Testis (tissue), 2 donors: ENCODE measurements at regions not wholly inside any gene's neighbourhood (a gene's known extent, or its start where the extent isn't known, plus 50 kb on each side); places are given as distances from the start of the nearest gene placed in this dataset.

Experiments used
- POLR2A ChIP-seq: fragments of 450-650 bp; IDR thresholded peaks from one replicate; pipeline ENCODE4 v1.6.1; 2017; ENCODE audit warnings: antibody characterized with exemption, mild to moderate bottlenecking, moderate library complexity
- TF ChIP-seq, protein P1 (sequence below), 3 experiments: fragments of 450-650 bp in 2 of 3; fragments of 200-600 bp in 1 of 3; sonication (generic) in 1 of 3; IDR thresholded peaks; one replicate each; pipeline ENCODE4 v1.5.1; 2016 to 2019; ENCODE audit warnings: antibody characterized with exemption in 3 of 3, mild to moderate bottlenecking in 2 of 3, moderate library complexity in 1 of 3

GRCh38 chr17:12423337-12423736 is 242.4 kb upstream of the MYOCD start:
- TF ChIP-seq, protein P1, sequence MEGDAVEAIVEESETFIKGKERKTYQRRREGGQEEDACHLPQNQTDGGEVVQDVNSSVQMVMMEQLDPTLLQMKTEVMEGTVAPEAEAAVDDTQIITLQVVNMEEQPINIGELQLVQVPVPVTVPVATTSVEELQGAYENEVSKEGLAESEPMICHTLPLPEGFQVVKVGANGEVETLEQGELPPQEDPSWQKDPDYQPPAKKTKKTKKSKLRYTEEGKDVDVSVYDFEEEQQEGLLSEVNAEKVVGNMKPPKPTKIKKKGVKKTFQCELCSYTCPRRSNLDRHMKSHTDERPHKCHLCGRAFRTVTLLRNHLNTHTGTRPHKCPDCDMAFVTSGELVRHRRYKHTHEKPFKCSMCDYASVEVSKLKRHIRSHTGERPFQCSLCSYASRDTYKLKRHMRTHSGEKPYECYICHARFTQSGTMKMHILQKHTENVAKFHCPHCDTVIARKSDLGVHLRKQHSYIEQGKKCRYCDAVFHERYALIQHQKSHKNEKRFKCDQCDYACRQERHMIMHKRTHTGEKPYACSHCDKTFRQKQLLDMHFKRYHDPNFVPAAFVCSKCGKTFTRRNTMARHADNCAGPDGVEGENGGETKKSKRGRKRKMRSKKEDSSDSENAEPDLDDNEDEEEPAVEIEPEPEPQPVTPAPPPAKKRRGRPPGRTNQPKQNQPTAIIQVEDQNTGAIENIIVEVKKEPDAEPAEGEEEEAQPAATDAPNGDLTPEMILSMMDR (IDR thresholded peaks at IDR 0.05): no peak
- no peak for TF ChIP-seq POLR2A
